HEK293 (cell line): ENCODE measurements at regions not wholly inside any gene's neighbourhood (a gene's known extent, or its start where the extent isn't known, plus 50 kb on each side); places are given as distances from the start of the nearest gene placed in this dataset.

Experiments used
- CTCF ChIA-PET: fragments of 350-600 bp; formaldehyde crosslinking; extraction: SDS; loops from one replicate; lab custom pipeline; 2021; ENCODE audit warnings: antibody characterized with exemption; lab: Yijun Ruan, JAX
- POLR2A ChIA-PET: fragments of 300-600 bp; formaldehyde crosslinking; extraction: SDS; loops from one replicate; lab custom pipeline; 2020; ENCODE audit warnings: antibody characterized with exemption, inconsistent platforms; lab: Yijun Ruan, JAX
- H3K27ac ChIP-seq: fragments of 200-500 bp; sonication (Bioruptor generic); 2 replicates; pipeline ENCODE4 v1.5.1; 2014; ENCODE audit warnings: low read depth, low read length, control low read depth, inconsistent platforms; ENCODE audit errors: extremely low read depth
- H3K36me3 ChIP-seq, 2 experiments: fragments of 200-500 bp in 1 of 2; sonication (Bioruptor generic) in 1 of 2; 1 replicate in 1 of 2; 2 replicates in 1 of 2; pipeline ENCODE4 v1.5.1; 2014 to 2017; ENCODE audit warnings: inconsistent platforms in 2 of 2, low read length in 2 of 2; ENCODE audit not compliant: control insufficient read depth in 2 of 2, insufficient read depth in 1 of 2
- H3K4me1 ChIP-seq: fragments of 200-500 bp; sonication (Bioruptor generic); 2 replicates; pipeline ENCODE4 v1.5.1; 2014; ENCODE audit warnings: mild to moderate bottlenecking, low read length, inconsistent platforms; ENCODE audit not compliant: control insufficient read depth, insufficient read depth
- H3K4me3 ChIP-seq: 2 replicates; pipeline ENCODE4 v1.5.1; 2011; ENCODE audit warnings: low read depth, mild to moderate bottlenecking, control low read depth, low read length, moderate library complexity
- H3K9me3 ChIP-seq: fragments of 200-500 bp; sonication (Bioruptor generic); 2 replicates; pipeline ENCODE4 v1.5.1; 2014; ENCODE audit warnings: low read depth, low read length, inconsistent platforms; ENCODE audit not compliant: control insufficient read depth, insufficient read depth
- MEIS1 ChIP-seq: sonication (generic); formaldehyde crosslinking; IDR thresholded peaks from 2 replicates; pipeline ENCODE4 v1.8.1; 2022; ENCODE audit warnings: missing genetic modification reagents, mild to moderate bottlenecking, borderline replicate concordance
- SCRT2 ChIP-seq: fragments of 450-650 bp; formaldehyde crosslinking; IDR thresholded peaks from 2 replicates; pipeline ENCODE4 v1.5.1; 2016; ENCODE audit warnings: missing biosample characterization, missing genetic modification characterization
- SP3 ChIP-seq: fragments of 450-650 bp; formaldehyde crosslinking; IDR thresholded peaks from 2 replicates; pipeline ENCODE4 v1.5.1; 2016; ENCODE audit warnings: missing biosample characterization, missing genetic modification characterization
- TCF7L2 ChIP-seq: IDR thresholded peaks from 2 replicates; pipeline ENCODE4 v1.6.1; 2011; ENCODE audit warnings: low read depth, mild to moderate bottlenecking, inconsistent platforms, low read length, moderate library complexity, borderline replicate concordance
- ZBTB48 ChIP-seq: fragments of 450-650 bp; formaldehyde crosslinking; IDR thresholded peaks from 2 replicates; pipeline ENCODE4 v1.5.1; 2016; ENCODE audit warnings: missing biosample characterization, missing genetic modification characterization
- ZBTB49 ChIP-seq: fragments of 450-650 bp; formaldehyde crosslinking; IDR thresholded peaks from 2 replicates; pipeline ENCODE4 v1.5.1; 2016; ENCODE audit warnings: missing biosample characterization, missing genetic modification characterization, low read depth
- ZFHX2 ChIP-seq: fragments of 450-650 bp; formaldehyde crosslinking; conservative IDR thresholded peaks from 2 replicates; pipeline ENCODE4 v1.5.1; 2016; ENCODE audit warnings: missing biosample characterization, missing genetic modification characterization
- ZNF112 ChIP-seq: fragments of 450-650 bp; formaldehyde crosslinking; IDR thresholded peaks from 2 replicates; pipeline ENCODE4 v1.5.0; 2017; ENCODE audit warnings: missing biosample characterization, missing genetic modification characterization
- ZNF157 ChIP-seq: fragments of 450-650 bp; formaldehyde crosslinking; IDR thresholded peaks from 2 replicates; pipeline ENCODE4 v1.5.1; 2016; ENCODE audit warnings: missing biosample characterization, missing genetic modification characterization
- ZNF214 ChIP-seq: fragments of 450-650 bp; formaldehyde crosslinking; IDR thresholded peaks from 2 replicates; pipeline ENCODE4 v1.5.1; 2017; ENCODE audit warnings: missing biosample characterization, mild to moderate bottlenecking, missing genetic modification characterization, borderline replicate concordance
- ZNF248 ChIP-seq: fragments of 450-650 bp; formaldehyde crosslinking; IDR thresholded peaks from 2 replicates; pipeline ENCODE4 v1.5.1; 2017; ENCODE audit warnings: missing biosample characterization, missing genetic modification characterization
- ZNF266 ChIP-seq: fragments of 450-650 bp; formaldehyde crosslinking; IDR thresholded peaks from 2 replicates; pipeline ENCODE4 v1.5.1; 2016; ENCODE audit warnings: missing biosample characterization, missing genetic modification characterization, low read depth
- ZNF324 ChIP-seq: fragments of 450-650 bp; formaldehyde crosslinking; IDR thresholded peaks from 2 replicates; pipeline ENCODE4 v1.5.1; 2016; ENCODE audit warnings: missing biosample characterization, missing genetic modification characterization
- ZNF37A ChIP-seq: fragments of 450-650 bp; IDR thresholded peaks from 2 replicates; pipeline ENCODE4 v1.5.1; 2018; ENCODE audit warnings: missing biosample characterization, missing genetic modification characterization
- ZNF449 ChIP-seq: fragments of 450-650 bp; formaldehyde crosslinking; IDR thresholded peaks from 2 replicates; pipeline ENCODE4 v1.5.1; 2017; ENCODE audit warnings: missing biosample characterization, mild to moderate bottlenecking, missing genetic modification characterization, moderate library complexity
- ZNF473 ChIP-seq: fragments of 450-650 bp; formaldehyde crosslinking; IDR thresholded peaks from 2 replicates; pipeline ENCODE4 v1.5.1; 2017; ENCODE audit warnings: missing biosample characterization, missing genetic modification characterization
- ZNF529 ChIP-seq: fragments of 450-650 bp; formaldehyde crosslinking; IDR thresholded peaks from 2 replicates; pipeline ENCODE4 v1.5.1; 2017; ENCODE audit warnings: missing genetic modification characterization, missing biosample characterization; ENCODE audit not compliant: insufficient replicate concordance
- ZNF544 ChIP-seq: fragments of 450-650 bp; formaldehyde crosslinking; IDR thresholded peaks from 2 replicates; pipeline ENCODE4 v1.5.0; 2017; ENCODE audit warnings: missing biosample characterization, missing genetic modification characterization
- ZNF585B ChIP-seq: fragments of 450-650 bp; formaldehyde crosslinking; IDR thresholded peaks from 2 replicates; pipeline ENCODE4 v1.5.1; 2016; ENCODE audit warnings: missing biosample characterization, missing genetic modification characterization
- ZNF626 ChIP-seq: fragments of 450-650 bp; sonication (Bioruptor Pico); formaldehyde crosslinking; IDR thresholded peaks from 2 replicates; pipeline ENCODE4 v1.5.1; 2018; ENCODE audit warnings: missing biosample characterization, missing genetic modification characterization, inconsistent platforms
- ZNF670 ChIP-seq: fragments of 450-650 bp; formaldehyde crosslinking; IDR thresholded peaks from 2 replicates; pipeline ENCODE4 v1.5.1; 2016; ENCODE audit warnings: missing biosample characterization, missing genetic modification characterization, low read depth
- ZSCAN16 ChIP-seq: fragments of 450-650 bp; formaldehyde crosslinking; IDR thresholded peaks from 2 replicates; pipeline ENCODE4 v1.5.1; 2016; ENCODE audit warnings: missing biosample characterization, missing genetic modification characterization
- TF ChIP-seq, protein P1 (sequence below): fragments of 450-650 bp; formaldehyde crosslinking; IDR thresholded peaks from 2 replicates; pipeline ENCODE4 v1.5.1; 2016; ENCODE audit warnings: missing biosample characterization, missing genetic modification characterization, borderline replicate concordance

GRCh38 chr17:33695431-33695830 lies 402.3 kb upstream of the ASIC2 start:
- Histone ChIP-seq H3K36me3 (no peaks in the 10 kb centered on the region), H3K27ac (no peak overlapping the region), H3K4me1 (no peaks in the 10 kb centered on the region)
- TF ChIP-seq ZBTB49 (tag by site-specific recombination) (no peak), ZBTB48 (tag by site-specific recombination) (no peak)
- TF ChIP-seq, all 188 proteins: peak for 0
- H3K9me3 ChIP-seq: no peaks in the 10 kb centered on the region
- ChIA-PET POLR2A (no interaction called here), CTCF (interaction anchor here (1.0 kb wide), 1 partner anchor 232 kb away, joined by 4 read pairs; no protein-coding TSS in a partner anchor)
- no peak overlapping the region for H3K4me3 ChIP-seq

DNA sequence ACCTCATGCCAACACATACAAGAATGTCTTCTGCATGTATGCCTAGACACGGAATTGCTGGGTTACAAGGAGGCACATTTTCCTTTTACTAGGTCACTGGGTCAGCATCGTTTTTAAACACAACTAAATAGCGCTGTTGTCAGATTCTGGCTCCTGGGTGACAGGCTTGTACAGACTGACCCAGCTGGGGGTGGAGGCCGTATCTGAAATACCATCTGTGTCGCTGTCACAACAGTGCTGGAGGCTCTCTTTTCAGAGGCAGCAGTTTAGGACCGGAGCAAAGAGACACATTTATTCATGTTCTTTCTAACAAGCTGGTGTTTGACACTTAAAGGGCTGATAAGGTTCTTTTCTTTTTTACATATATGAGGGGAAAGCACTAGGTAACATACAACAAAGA lies 403.0 kb upstream of the ASIC2 start:
- POLR2A ChIA-PET: no interaction called here
- CTCF ChIA-PET: no interaction called here

GRCh38 chr17:33697557-33697956 lies 404.5 kb upstream of the ASIC2 start:
- TF ChIP-seq ZBTB48 (tag by site-specific recombination) (no peak), ZNF670 (tag by site-specific recombination) (no peak), ZNF626 (tag by site-specific recombination) (no peak), ZSCAN16 (tag by site-specific recombination) (no peak), ZNF529 (tag by site-specific recombination) (no peak), ZNF585B (no peak), ZNF473 (no peak), SCRT2 (tag by site-specific recombination) (no peak), ZNF449 (no peak), ZNF214 (tag by site-specific recombination) (no peak)
- TF ChIP-seq, protein P1, sequence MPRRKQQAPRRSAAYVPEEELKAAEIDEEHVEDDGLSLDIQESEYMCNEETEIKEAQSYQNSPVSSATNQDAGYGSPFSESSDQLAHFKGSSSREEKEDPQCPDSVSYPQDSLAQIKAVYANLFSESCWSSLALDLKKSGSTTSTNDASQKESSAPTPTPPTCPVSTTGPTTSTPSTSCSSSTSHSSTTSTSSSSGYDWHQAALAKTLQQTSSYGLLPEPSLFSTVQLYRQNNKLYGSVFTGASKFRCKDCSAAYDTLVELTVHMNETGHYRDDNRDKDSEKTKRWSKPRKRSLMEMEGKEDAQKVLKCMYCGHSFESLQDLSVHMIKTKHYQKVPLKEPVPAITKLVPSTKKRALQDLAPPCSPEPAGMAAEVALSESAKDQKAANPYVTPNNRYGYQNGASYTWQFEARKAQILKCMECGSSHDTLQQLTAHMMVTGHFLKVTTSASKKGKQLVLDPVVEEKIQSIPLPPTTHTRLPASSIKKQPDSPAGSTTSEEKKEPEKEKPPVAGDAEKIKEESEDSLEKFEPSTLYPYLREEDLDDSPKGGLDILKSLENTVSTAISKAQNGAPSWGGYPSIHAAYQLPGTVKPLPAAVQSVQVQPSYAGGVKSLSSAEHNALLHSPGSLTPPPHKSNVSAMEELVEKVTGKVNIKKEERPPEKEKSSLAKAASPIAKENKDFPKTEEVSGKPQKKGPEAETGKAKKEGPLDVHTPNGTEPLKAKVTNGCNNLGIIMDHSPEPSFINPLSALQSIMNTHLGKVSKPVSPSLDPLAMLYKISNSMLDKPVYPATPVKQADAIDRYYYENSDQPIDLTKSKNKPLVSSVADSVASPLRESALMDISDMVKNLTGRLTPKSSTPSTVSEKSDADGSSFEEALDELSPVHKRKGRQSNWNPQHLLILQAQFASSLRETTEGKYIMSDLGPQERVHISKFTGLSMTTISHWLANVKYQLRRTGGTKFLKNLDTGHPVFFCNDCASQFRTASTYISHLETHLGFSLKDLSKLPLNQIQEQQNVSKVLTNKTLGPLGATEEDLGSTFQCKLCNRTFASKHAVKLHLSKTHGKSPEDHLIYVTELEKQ: no peak
- POLR2A ChIA-PET: no interaction called here
- no peaks in the 10 kb centered on the region for H3K36me3 ChIP-seq
- CTCF ChIA-PET: no interaction called here
- H3K4me1 ChIP-seq: no peaks in the 10 kb centered on the region
- H3K4me3 ChIP-seq: no peak overlapping the region
- H3K27ac ChIP-seq: no peak overlapping the region
- H3K9me3 ChIP-seq: no peaks in the 10 kb centered on the region

More for the DNA sequence above, 403.0 kb upstream of the ASIC2 start:
- TF ChIP-seq ZNF585B (no peak), MEIS1 (CRISPR knock-in tag) (no peak), ZNF248 (tag by site-specific recombination) (no peak), ZFHX2 (no peak), ZNF157 (no peak), ZNF37A (tag by site-specific recombination) (no peak), ZNF324 (tag by site-specific recombination) (no peak), ZNF112 (tag by site-specific recombination) (no peak), ZNF266 (no peak), SP3 (tag by site-specific recombination) (no peak), TCF7L2 (no peak), ZNF544 (no peak)
- Histone ChIP-seq H3K27ac (no peak overlapping the region), H3K4me3 (no peak overlapping the region), H3K36me3 (no peaks in the 10 kb centered on the region), H3K4me1 (no peaks in the 10 kb centered on the region), H3K9me3 (no peaks in the 10 kb centered on the region)
